ENCODE measurements at regions not wholly inside any gene's neighbourhood (a gene's known extent, or its start where the extent isn't known, plus 50 kb on each side); places are given as distances from the start of the nearest gene placed in this dataset.
"Not testable (repeated sequence)": the region's sequence is repeated elsewhere in the genome, so short reads cannot be mapped to it uniquely, and the experiment has no call there.

- DNase-seq (ENCODE audit: low spot score) = not testable (repeated sequence)
Observed at GRCh38 chr3:94507354-94507753, 444.5 kb downstream of the NSUN3 start.

GRCh38 chr3:94512876-94513275 lies 450.0 kb downstream of the NSUN3 start:
- DNase-seq (ENCODE audit: low spot score) = no peak

GRCh38 chr3:94513600-94513999 lies 450.7 kb downstream of the NSUN3 start:
- DNase-seq (ENCODE audit: low spot score) = no peak

- DNase-seq (ENCODE audit: low spot score) = no peak
Observed at GRCh38 chr3:94515983-94516382, 453.1 kb downstream of the NSUN3 start.

GRCh38 chr3:94520364-94520763 lies 457.5 kb downstream of the NSUN3 start:
- DNase-seq (ENCODE audit: low spot score) = no peak

- DNase-seq (ENCODE audit: low spot score) = no peak
Observed at GRCh38 chr3:94522488-94522887, 459.6 kb downstream of the NSUN3 start.

GRCh38 chr3:94524102-94524919 lies 461.4 kb downstream of the NSUN3 start:
- DNase-seq (ENCODE audit: low spot score) = no peak

- no peak for DNase-seq (ENCODE audit: low spot score)
Observed at GRCh38 chr3:94525043-94525442, 462.2 kb downstream of the NSUN3 start.

GRCh38 chr3:94529816-94530215 lies 467.0 kb downstream of the NSUN3 start:
- no peak for DNase-seq (ENCODE audit: low spot score)

- DNase-seq (ENCODE audit: low spot score) = no peak
Observed at GRCh38 chr3:94532951-94533350, 470.1 kb downstream of the NSUN3 start.

- DNase-seq (ENCODE audit: low spot score) = no peak
Observed at GRCh38 chr3:94539937-94540336, 477.1 kb downstream of the NSUN3 start.

GRCh38 chr3:94543161-94543560 lies 480.3 kb downstream of the NSUN3 start:
- no peak for DNase-seq (ENCODE audit: low spot score)

GRCh38 chr3:94544131-94544789 lies 481.4 kb downstream of the NSUN3 start:
- no peak for DNase-seq (ENCODE audit: low spot score)

- DNase-seq (ENCODE audit: low spot score) = no peak
Observed at GRCh38 chr3:94548581-94549316, 485.9 kb downstream of the NSUN3 start.

- DNase-seq (ENCODE audit: low spot score) = no peak
Observed at GRCh38 chr3:94561094-94561493, 498.2 kb downstream of the NSUN3 start.

- DNase-seq (ENCODE audit: low spot score) = no peak
Observed at GRCh38 chr3:94564247-94564646, 501.4 kb downstream of the NSUN3 start.

- no peak for DNase-seq (ENCODE audit: low spot score)
Observed at GRCh38 chr3:94568041-94568440, 505.2 kb downstream of the NSUN3 start.

GRCh38 chr3:94573337-94573736 lies 510.5 kb downstream of the NSUN3 start:
- DNase-seq (ENCODE audit: low spot score) = no peak

GRCh38 chr3:94587291-94587690 lies 524.4 kb downstream of the NSUN3 start:
- no peak for DNase-seq (ENCODE audit: low spot score)

GRCh38 chr3:94593526-94594150 lies 530.8 kb downstream of the NSUN3 start:
- no peak for DNase-seq (ENCODE audit: low spot score)

- DNase-seq (ENCODE audit: low spot score) = no peak
Observed at GRCh38 chr3:94596141-94596540, 533.3 kb downstream of the NSUN3 start.

GRCh38 chr3:94596887-94597566 lies 534.2 kb downstream of the NSUN3 start:
- no peak for DNase-seq (ENCODE audit: low spot score)

Data from HuH-7.5 (cell line).